ENCODE measurements at regions not wholly inside any gene's neighbourhood (a gene's known extent, or its start where the extent isn't known, plus 50 kb on each side); places are given as distances from the start of the nearest gene placed in this dataset.

GRCh38 chr2:51225377-51225776 lies 193.4 kb upstream of the NRXN1 start:
- DNase-seq (ENCODE audit: low read depth in 4 of 6, low spot score in 6 of 6), result no peak
- H3K4me3 ChIP-seq (ENCODE audit: low read depth, low read length), result no peak overlapping the region
- no peaks in the 10 kb centered on the region for H3K4me1 ChIP-seq (ENCODE audit: control insufficient read depth, insufficient read depth, low read length)

GRCh38 chr2:51224790-51225189 lies 192.9 kb upstream of the NRXN1 start:
- H3K27ac ChIP-seq (ENCODE audit: low read depth, low read length), result no peak overlapping the region
- H3K4me1 ChIP-seq (ENCODE audit: control insufficient read depth, insufficient read depth, low read length), result no peaks in the 10 kb centered on the region
- no peaks in the 10 kb centered on the region for H3K9me3 ChIP-seq (ENCODE audit: control insufficient read depth, insufficient read depth, low read length)
- no peak overlapping the region for H3K4me3 ChIP-seq (ENCODE audit: low read depth, low read length)
- no peaks in the 10 kb centered on the region for H3K27me3 ChIP-seq (ENCODE audit: control insufficient read depth, insufficient read depth, low read length)
- DNase-seq (ENCODE audit: low read depth in 4 of 6, low spot score in 6 of 6), result no peak
- H3K36me3 ChIP-seq (ENCODE audit: control insufficient read depth, insufficient read depth, low read length), result no peaks in the 10 kb centered on the region

More at GRCh38 chr2:51225377-51225776, 193.4 kb upstream of the NRXN1 start:
- no peaks in the 10 kb centered on the region for H3K27me3 ChIP-seq (ENCODE audit: control insufficient read depth, insufficient read depth, low read length)
- no peak overlapping the region for H3K27ac ChIP-seq (ENCODE audit: low read depth, low read length)
- H3K9me3 ChIP-seq (ENCODE audit: control insufficient read depth, insufficient read depth, low read length), result no peaks in the 10 kb centered on the region
- 88% methylated on average over 1 of the region's 3 CpGs for WGBS (ENCODE audit: insufficient coverage)
- H3K36me3 ChIP-seq (ENCODE audit: control insufficient read depth, insufficient read depth, low read length), result no peaks in the 10 kb centered on the region

GRCh38 chr2:51222106-51222505 lies 190.2 kb upstream of the NRXN1 start:
- Histone ChIP-seq H3K27me3 (ENCODE audit: control insufficient read depth, insufficient read depth, low read length) (no peaks in the 10 kb centered on the region), H3K4me3 (ENCODE audit: low read depth, low read length) (no peak overlapping the region), H3K4me1 (ENCODE audit: control insufficient read depth, insufficient read depth, low read length) (no peaks in the 10 kb centered on the region), H3K27ac (ENCODE audit: low read depth, low read length) (no peak overlapping the region), H3K36me3 (ENCODE audit: control insufficient read depth, insufficient read depth, low read length) (no peaks in the 10 kb centered on the region), H3K9me3 (ENCODE audit: control insufficient read depth, insufficient read depth, low read length) (no peaks in the 10 kb centered on the region)
- DNase-seq (ENCODE audit: low read depth in 4 of 6, low spot score in 6 of 6), result no peak
- WGBS (ENCODE audit: insufficient coverage), result 100% methylated on average over 4 of the region's 4 CpGs

- Histone ChIP-seq H3K36me3 (ENCODE audit: control insufficient read depth, insufficient read depth, low read length) (no peaks in the 10 kb centered on the region), H3K4me3 (ENCODE audit: low read depth, low read length) (no peak overlapping the region), H3K4me1 (ENCODE audit: control insufficient read depth, insufficient read depth, low read length) (no peaks in the 10 kb centered on the region), H3K27me3 (ENCODE audit: control insufficient read depth, insufficient read depth, low read length) (no peaks in the 10 kb centered on the region), H3K9me3 (ENCODE audit: control insufficient read depth, insufficient read depth, low read length) (no peaks in the 10 kb centered on the region), H3K27ac (ENCODE audit: low read depth, low read length) (no peak overlapping the region)
- peak in 1 of 6 donors; percentile 38 for DNase-seq (ENCODE audit: low read depth in 4 of 6, low spot score in 6 of 6)
These were observed 188.7 kb upstream of the NRXN1 start for GRCh38 chr2:51220606-51221005.

- WGBS (ENCODE audit: insufficient coverage), result no CpG with 5 or more reads among the region's 2 CpGs
- Histone ChIP-seq H3K36me3 (ENCODE audit: control insufficient read depth, insufficient read depth, low read length) (no peaks in the 10 kb centered on the region), H3K27ac (ENCODE audit: low read depth, low read length) (no peak overlapping the region), H3K9me3 (ENCODE audit: control insufficient read depth, insufficient read depth, low read length) (no peaks in the 10 kb centered on the region), H3K4me3 (ENCODE audit: low read depth, low read length) (no peak overlapping the region), H3K4me1 (ENCODE audit: control insufficient read depth, insufficient read depth, low read length) (no peaks in the 10 kb centered on the region), H3K27me3 (ENCODE audit: control insufficient read depth, insufficient read depth, low read length) (no peaks in the 10 kb centered on the region)
- DNase-seq (ENCODE audit: low read depth in 4 of 6, low spot score in 6 of 6), result no peak
These were observed 188.1 kb upstream of the NRXN1 start for GRCh38 chr2:51220080-51220479.

GRCh38 chr2:51219468-51219867 lies 187.5 kb upstream of the NRXN1 start:
- Histone ChIP-seq H3K27ac (ENCODE audit: low read depth, low read length) (no peak overlapping the region), H3K27me3 (ENCODE audit: control insufficient read depth, insufficient read depth, low read length) (no peaks in the 10 kb centered on the region), H3K36me3 (ENCODE audit: control insufficient read depth, insufficient read depth, low read length) (no peaks in the 10 kb centered on the region), H3K9me3 (ENCODE audit: control insufficient read depth, insufficient read depth, low read length) (no peaks in the 10 kb centered on the region), H3K4me3 (ENCODE audit: low read depth, low read length) (no peak overlapping the region), H3K4me1 (ENCODE audit: control insufficient read depth, insufficient read depth, low read length) (no peaks in the 10 kb centered on the region)
- 26% methylated on average over 2 of the region's 4 CpGs for WGBS (ENCODE audit: insufficient coverage)
- DNase-seq (ENCODE audit: low read depth in 4 of 6, low spot score in 6 of 6), result peak in 1 of 6 donors; percentile 7

GRCh38 chr2:51218047-51218446 lies 186.1 kb upstream of the NRXN1 start:
- H3K9me3 ChIP-seq (ENCODE audit: control insufficient read depth, insufficient read depth, low read length), result no peaks in the 10 kb centered on the region
- no peaks in the 10 kb centered on the region for H3K27me3 ChIP-seq (ENCODE audit: control insufficient read depth, insufficient read depth, low read length)
- H3K4me3 ChIP-seq (ENCODE audit: low read depth, low read length), result no peak overlapping the region
- H3K4me1 ChIP-seq (ENCODE audit: control insufficient read depth, insufficient read depth, low read length), result no peaks in the 10 kb centered on the region
- DNase-seq (ENCODE audit: low read depth in 4 of 6, low spot score in 6 of 6), result no peak
- no peak overlapping the region for H3K27ac ChIP-seq (ENCODE audit: low read depth, low read length)
- 83% methylated on average over 1 of the region's 1 CpG for WGBS (ENCODE audit: insufficient coverage)
- H3K36me3 ChIP-seq (ENCODE audit: control insufficient read depth, insufficient read depth, low read length), result no peaks in the 10 kb centered on the region

GRCh38 chr2:51213826-51214225 lies 181.9 kb upstream of the NRXN1 start:
- DNase-seq (ENCODE audit: low read depth in 4 of 6, low spot score in 6 of 6), result no peak
- Histone ChIP-seq H3K27ac (ENCODE audit: low read depth, low read length) (no peak overlapping the region), H3K36me3 (ENCODE audit: control insufficient read depth, insufficient read depth, low read length) (no peaks in the 10 kb centered on the region), H3K4me1 (ENCODE audit: control insufficient read depth, insufficient read depth, low read length) (no peaks in the 10 kb centered on the region), H3K27me3 (ENCODE audit: control insufficient read depth, insufficient read depth, low read length) (no peaks in the 10 kb centered on the region), H3K4me3 (ENCODE audit: low read depth, low read length) (no peak overlapping the region), H3K9me3 (ENCODE audit: control insufficient read depth, insufficient read depth, low read length) (no peaks in the 10 kb centered on the region)
- WGBS (ENCODE audit: insufficient coverage), result no CpG with 5 or more reads among the region's 2 CpGs

GRCh38 chr2:51212374-51212773 lies 180.4 kb upstream of the NRXN1 start:
- Histone ChIP-seq H3K27ac (ENCODE audit: low read depth, low read length) (no peak overlapping the region), H3K9me3 (ENCODE audit: control insufficient read depth, insufficient read depth, low read length) (no peaks in the 10 kb centered on the region), H3K27me3 (ENCODE audit: control insufficient read depth, insufficient read depth, low read length) (no peaks in the 10 kb centered on the region), H3K4me3 (ENCODE audit: low read depth, low read length) (no peak overlapping the region), H3K4me1 (ENCODE audit: control insufficient read depth, insufficient read depth, low read length) (no peaks in the 10 kb centered on the region), H3K36me3 (ENCODE audit: control insufficient read depth, insufficient read depth, low read length) (no peaks in the 10 kb centered on the region)
- no peak for DNase-seq (ENCODE audit: low read depth in 4 of 6, low spot score in 6 of 6)
- 100% methylated on average over 1 of the region's 1 CpG for WGBS (ENCODE audit: insufficient coverage)

- Histone ChIP-seq H3K4me3 (ENCODE audit: low read depth, low read length) (no peak overlapping the region), H3K27ac (ENCODE audit: low read depth, low read length) (no peak overlapping the region), H3K36me3 (ENCODE audit: control insufficient read depth, insufficient read depth, low read length) (no peaks in the 10 kb centered on the region), H3K27me3 (ENCODE audit: control insufficient read depth, insufficient read depth, low read length) (no peaks in the 10 kb centered on the region), H3K9me3 (ENCODE audit: control insufficient read depth, insufficient read depth, low read length) (no peaks in the 10 kb centered on the region), H3K4me1 (ENCODE audit: control insufficient read depth, insufficient read depth, low read length) (no peaks in the 10 kb centered on the region)
- DNase-seq (ENCODE audit: low read depth in 4 of 6, low spot score in 6 of 6), result no peak
- WGBS (ENCODE audit: insufficient coverage), result no CpG with 5 or more reads among the region's 1 CpG
These were observed 176.6 kb upstream of the NRXN1 start for GRCh38 chr2:51208521-51208920.

- DNase-seq (ENCODE audit: low read depth in 4 of 6, low spot score in 6 of 6), result no peak
- Histone ChIP-seq H3K9me3 (ENCODE audit: control insufficient read depth, insufficient read depth, low read length) (no peaks in the 10 kb centered on the region), H3K27ac (ENCODE audit: low read depth, low read length) (no peak overlapping the region)
These were observed 169.4 kb upstream of the NRXN1 start for GRCh38 chr2:51201295-51201694.

More at GRCh38 chr2:51201295-51201694, 169.4 kb upstream of the NRXN1 start:
- Histone ChIP-seq H3K27me3 (ENCODE audit: control insufficient read depth, insufficient read depth, low read length) (no peaks in the 10 kb centered on the region), H3K4me3 (ENCODE audit: low read depth, low read length) (no peak overlapping the region), H3K4me1 (ENCODE audit: control insufficient read depth, insufficient read depth, low read length) (no peaks in the 10 kb centered on the region), H3K36me3 (ENCODE audit: control insufficient read depth, insufficient read depth, low read length) (no peaks in the 10 kb centered on the region)
